Fibroblast of skin of right biceps (primary cell): ENCODE measurements at regions not wholly inside any gene's neighbourhood (a gene's known extent, or its start where the extent isn't known, plus 50 kb on each side); places are given as distances from the start of the nearest gene placed in this dataset.
A peak's percentile ranks its signal among the peaks of the same experiment; 100 is the strongest.

Source experiments
- DNase-seq: peaks from one replicate; pipeline ENCODE4 v3.0.0-alpha.2; 2013

GRCh38 chr21:38742580-38743260 is 63.0 kb upstream of the ETS2 start:
- DNase-seq: peak; percentile 32

DNA sequence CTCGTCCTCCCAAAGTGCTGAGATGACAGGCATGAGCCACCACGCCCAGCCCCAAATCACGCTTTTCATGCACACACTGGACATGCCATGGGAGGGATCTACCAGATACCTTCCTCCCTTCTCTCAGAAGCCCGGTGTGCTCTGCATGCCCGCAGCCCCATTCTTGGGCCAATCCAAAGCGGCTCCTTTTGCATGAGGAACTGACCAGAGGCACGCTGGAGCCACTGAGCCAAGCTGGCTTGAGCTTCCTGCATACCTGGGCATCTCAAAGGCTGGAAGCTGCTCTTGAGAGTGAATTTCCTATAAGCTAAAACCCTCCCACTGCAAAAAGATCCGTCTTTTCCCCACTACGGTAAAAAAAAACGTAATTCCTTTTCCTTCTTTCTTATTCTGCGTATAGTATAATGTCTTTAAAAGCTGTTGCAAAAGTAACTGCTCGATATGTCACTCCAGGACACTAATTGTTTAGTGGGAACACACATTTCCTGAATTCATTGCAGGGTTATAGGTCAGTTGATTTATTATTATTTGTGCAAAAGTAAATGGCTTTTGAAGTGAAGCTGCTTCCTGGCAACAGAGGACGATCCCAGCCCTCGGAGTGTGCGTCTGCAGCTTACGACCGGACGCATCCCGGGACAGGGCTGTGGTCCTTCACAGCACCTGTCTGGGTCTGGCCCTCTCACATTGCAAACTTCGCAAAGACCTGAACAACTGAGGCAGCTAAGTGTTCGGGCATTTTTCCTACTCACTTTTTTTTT is 61.8 kb upstream of the ETS2 start:
- no peak for DNase-seq

- no peak for DNase-seq
Observed at GRCh38 chr21:38744861-38745260, 60.9 kb upstream of the ETS2 start.

DNA sequence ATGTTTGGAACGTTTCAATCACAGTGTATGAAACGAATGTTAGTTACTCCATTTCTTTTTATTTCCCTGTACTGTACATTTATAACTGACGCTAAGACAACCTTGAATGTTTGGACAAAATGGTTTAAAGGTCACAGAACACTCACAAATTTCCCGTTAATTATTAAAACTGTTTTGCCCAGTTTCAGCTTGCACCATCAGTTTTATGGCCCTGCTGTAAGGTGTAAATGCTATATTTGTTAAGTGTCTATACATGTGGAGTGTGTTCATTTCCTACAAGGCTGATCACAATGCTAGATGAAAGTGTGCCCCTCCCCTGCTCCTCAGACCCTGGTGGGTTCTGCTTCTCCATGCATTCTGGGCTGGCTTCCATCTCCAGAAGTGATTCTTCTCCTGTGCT is 57.9 kb upstream of the ETS2 start:
- DNase-seq: no peak

GRCh38 chr21:38751379-38752050 is 54.2 kb upstream of the ETS2 start:
- DNase-seq: no peak

- DNase-seq: no peak
Observed at GRCh38 chr21:38752051-38752505, 53.7 kb upstream of the ETS2 start.

- DNase-seq: no peak
Observed at GRCh38 chr21:38753114-38753513, 52.6 kb upstream of the ETS2 start.

GRCh38 chr21:38753557-38753971 is 52.2 kb upstream of the ETS2 start:
- no peak for DNase-seq
